ENCODE measurements at regions not wholly inside any gene's neighbourhood (a gene's known extent, or its start where the extent isn't known, plus 50 kb on each side); places are given as distances from the start of the nearest gene placed in this dataset.

DNA sequence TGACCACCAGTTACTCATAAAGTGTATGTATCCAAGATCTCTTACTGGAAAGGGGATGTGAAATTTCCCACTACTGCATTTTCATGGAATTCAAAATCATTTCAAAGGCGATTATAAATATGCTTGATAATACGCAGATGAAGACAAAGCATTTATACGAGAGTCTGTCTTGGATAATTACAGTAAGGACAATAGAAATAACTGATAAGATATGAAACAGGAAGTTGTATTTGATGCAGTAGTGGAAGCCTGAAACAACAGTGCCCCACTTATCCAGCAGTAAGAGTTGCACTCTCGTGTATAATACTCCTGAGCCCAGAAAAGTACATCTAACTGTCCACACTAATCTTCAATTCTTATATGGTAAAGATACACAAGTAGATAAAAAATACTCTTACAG is 188.7 kb upstream of the POU5F2 start:
- TF ChIP-seq TAF1 (IDR thresholded peaks at IDR 0.05; ENCODE audit: borderline replicate concordance, insufficient read depth, low read length) (no peak), POLR2AphosphoS5 (IDR thresholded peaks at IDR 0.05; ENCODE audit: low read depth, low read length) (no peak), FOXP2 (optimal IDR thresholded peaks at IDR 0.05; ENCODE audit: borderline replicate concordance, extremely low read depth, extremely low read length, insufficient read depth) (no peak), SIN3A (IDR thresholded peaks at IDR 0.05; ENCODE audit: borderline replicate concordance, insufficient read depth, low read length) (no peak), REST (IDR thresholded peaks at IDR 0.05; ENCODE audit: insufficient read depth in 1 of 2, low read depth in 2 of 2, low read length in 2 of 2) (no peak)

DNA sequence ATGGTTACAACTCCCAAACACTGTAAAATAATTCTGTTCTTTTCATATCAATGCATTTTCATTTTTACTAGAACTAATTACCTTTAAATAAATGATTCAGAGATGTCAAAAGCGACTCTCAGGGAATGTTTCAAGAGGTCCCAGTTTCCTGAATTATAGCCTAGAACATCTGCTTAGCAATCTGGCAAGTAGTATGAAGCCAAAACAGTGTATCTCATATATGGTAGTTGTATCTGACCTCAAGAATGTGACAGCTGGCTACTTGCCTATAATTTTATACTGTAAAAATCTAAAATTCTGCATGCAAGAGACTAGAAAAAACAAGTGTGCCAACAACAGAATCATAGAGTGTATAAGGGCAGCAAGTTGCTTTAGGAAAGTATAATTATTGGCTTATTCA is 187.7 kb upstream of the POU5F2 start:
- TF ChIP-seq POLR2AphosphoS5 (IDR thresholded peaks at IDR 0.05; ENCODE audit: low read depth, low read length) (no peak), TAF1 (IDR thresholded peaks at IDR 0.05; ENCODE audit: borderline replicate concordance, insufficient read depth, low read length) (no peak), FOXP2 (optimal IDR thresholded peaks at IDR 0.05; ENCODE audit: borderline replicate concordance, extremely low read depth, extremely low read length, insufficient read depth) (no peak), SIN3A (IDR thresholded peaks at IDR 0.05; ENCODE audit: borderline replicate concordance, insufficient read depth, low read length) (no peak), REST (IDR thresholded peaks at IDR 0.05; ENCODE audit: insufficient read depth in 1 of 2, low read depth in 2 of 2, low read length in 2 of 2) (no peak)

DNA sequence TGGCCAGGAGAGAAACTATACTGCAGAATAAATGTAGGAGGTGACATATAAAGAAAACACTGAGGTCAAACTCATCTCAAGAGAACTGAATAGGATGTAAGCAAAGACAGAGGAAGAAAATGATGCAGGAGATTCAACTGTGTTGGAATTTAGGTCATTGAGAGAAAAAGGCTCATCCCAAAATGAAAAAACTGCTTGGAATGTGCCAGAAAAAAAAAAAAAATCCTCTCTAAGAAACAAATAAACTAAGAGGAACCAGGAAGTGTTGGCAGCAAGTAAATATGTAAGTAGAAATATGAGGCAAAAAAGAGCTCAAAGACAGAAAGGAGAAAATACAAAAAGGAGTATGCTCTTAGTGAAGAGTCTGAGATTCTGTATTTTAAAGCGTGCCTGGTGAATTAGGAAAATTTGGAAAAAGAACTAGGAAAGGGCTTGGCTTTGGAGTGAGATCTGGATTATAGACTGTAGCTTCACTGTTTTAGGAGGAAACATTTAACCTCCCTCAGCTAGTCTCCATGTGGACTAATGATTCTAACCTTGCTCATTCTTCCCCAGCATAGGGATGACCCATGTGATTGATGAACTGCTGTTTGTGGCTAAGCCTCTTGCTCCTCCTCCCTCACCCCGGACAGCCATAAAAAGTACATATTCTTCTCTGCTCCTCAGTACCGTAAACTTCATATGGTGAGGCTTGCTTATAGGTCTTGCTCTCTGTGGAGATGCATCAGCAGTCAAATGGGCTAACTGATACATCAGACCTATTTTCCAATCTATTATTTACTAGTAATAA is 185.6 kb upstream of the POU5F2 start:
- TF ChIP-seq SIN3A (IDR thresholded peaks at IDR 0.05; ENCODE audit: borderline replicate concordance, insufficient read depth, low read length) (no peak), FOXP2 (optimal IDR thresholded peaks at IDR 0.05; ENCODE audit: borderline replicate concordance, extremely low read depth, extremely low read length, insufficient read depth) (no peak), POLR2AphosphoS5 (IDR thresholded peaks at IDR 0.05; ENCODE audit: low read depth, low read length) (no peak), TAF1 (IDR thresholded peaks at IDR 0.05; ENCODE audit: borderline replicate concordance, insufficient read depth, low read length) (no peak), REST (IDR thresholded peaks at IDR 0.05; ENCODE audit: insufficient read depth in 1 of 2, low read depth in 2 of 2, low read length in 2 of 2) (no peak)

DNA sequence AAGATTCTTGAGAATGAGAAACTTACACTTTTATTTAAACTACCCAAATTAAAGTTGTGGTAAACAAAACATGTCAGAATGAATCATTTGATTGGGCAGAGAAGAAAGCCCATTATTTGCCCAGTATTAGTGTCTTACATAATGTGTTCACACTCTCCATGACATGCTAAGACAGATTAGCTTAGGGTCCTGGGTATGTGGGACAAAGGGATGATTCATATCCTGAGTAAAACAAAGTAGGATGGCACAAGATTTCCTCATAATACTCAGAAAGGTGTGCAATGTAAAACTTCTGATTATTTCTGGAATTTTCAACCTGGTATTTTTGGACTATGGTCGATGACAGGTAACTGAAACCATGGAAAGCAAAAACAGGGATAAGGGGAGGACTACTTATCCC is 183.9 kb upstream of the POU5F2 start:
- TF ChIP-seq REST (IDR thresholded peaks at IDR 0.05; ENCODE audit: insufficient read depth in 1 of 2, low read depth in 2 of 2, low read length in 2 of 2) (no peak), TAF1 (IDR thresholded peaks at IDR 0.05; ENCODE audit: borderline replicate concordance, insufficient read depth, low read length) (no peak), SIN3A (IDR thresholded peaks at IDR 0.05; ENCODE audit: borderline replicate concordance, insufficient read depth, low read length) (no peak), FOXP2 (optimal IDR thresholded peaks at IDR 0.05; ENCODE audit: borderline replicate concordance, extremely low read depth, extremely low read length, insufficient read depth) (no peak), POLR2AphosphoS5 (IDR thresholded peaks at IDR 0.05; ENCODE audit: low read depth, low read length) (no peak)

All from PFSK-1 (cell line).